HG03159 (cell line): ENCODE measurements at regions not wholly inside any gene's neighbourhood (a gene's known extent, or its start where the extent isn't known, plus 50 kb on each side); places are given as distances from the start of the nearest gene placed in this dataset.
"Not testable (repeated sequence)": the region's sequence is repeated elsewhere in the genome, so short reads cannot be mapped to it uniquely, and the experiment has no call there.

Source experiments
- ATAC-seq: cut with Tn5 transposase; IDR thresholded peaks from one replicate; pipeline ENCODE4 v1.9.1; 2021; ENCODE audit warnings: mild to moderate bottlenecking, moderate library complexity; ENCODE audit not compliant: unreplicated experiment

GRCh38 chr1:178020968-178021640, 51.2 kb upstream of the SEC16B start:
- no peak for ATAC-seq

GRCh38 chr1:178021950-178022349, 52.1 kb upstream of the SEC16B start:
- ATAC-seq: no peak

- ATAC-seq: peak; percentile 51
These were observed 53.3 kb upstream of the SEC16B start for GRCh38 chr1:178023181-178023618.

GRCh38 chr1:178024504-178024903, 54.6 kb upstream of the SEC16B start:
- no peak for ATAC-seq

GRCh38 chr1:178025613-178026356, 55.9 kb upstream of the SEC16B start:
- no peak for ATAC-seq

- ATAC-seq: no peak
These were observed 59.1 kb upstream of the SEC16B start for GRCh38 chr1:178028841-178029481.

- no peak for ATAC-seq
These were observed 60.6 kb upstream of the SEC16B start for GRCh38 chr1:178030467-178030866.

GRCh38 chr1:178031856-178032320, 62.0 kb upstream of the RASAL2 start:
- ATAC-seq: peak; percentile 90

GRCh38 chr1:178033019-178033418, 60.9 kb upstream of the RASAL2 start:
- no peak for ATAC-seq

- ATAC-seq: no peak
These were observed 59.2 kb upstream of the RASAL2 start for GRCh38 chr1:178034676-178035075.

GRCh38 chr1:178036090-178036489, 57.8 kb upstream of the RASAL2 start:
- ATAC-seq: no peak

- no peak for ATAC-seq
These were observed 56.2 kb upstream of the RASAL2 start for GRCh38 chr1:178037510-178038253.

- no peak for ATAC-seq
These were observed 55.5 kb upstream of the RASAL2 start for GRCh38 chr1:178038372-178038771.

GRCh38 chr1:178039891-178040290, 54.0 kb upstream of the RASAL2 start:
- ATAC-seq: no peak

GRCh38 chr1:178043940-178044339, 50.0 kb upstream of the RASAL2 start:
- not testable (repeated sequence) for ATAC-seq
